ENCODE measurements at regions not wholly inside any gene's neighbourhood (a gene's known extent, or its start where the extent isn't known, plus 50 kb on each side); places are given as distances from the start of the nearest gene placed in this dataset.
"Not testable (repeated sequence)": the region's sequence is repeated elsewhere in the genome, so short reads cannot be mapped to it uniquely, and the experiment has no call there.

GRCh38 chr12:72723732-72724131, 451.6 kb downstream of the TRHDE start:
- intact Hi-C loops (cut with DNase I), result no loop called here
- no peak for DNase-seq

- intact Hi-C loops (cut with DNase I), result no loop called here
- DNase-seq, result no peak
Observed at GRCh38 chr12:72729451-72730010, 457.4 kb downstream of the TRHDE start.

- DNase-seq, result no peak
- intact Hi-C loops (cut with DNase I), result no loop called here
Observed at GRCh38 chr12:72734581-72734980, 462.4 kb downstream of the TRHDE start.

GRCh38 chr12:72738811-72739210, 466.6 kb downstream of the TRHDE start:
- DNase-seq, result no peak
- intact Hi-C loops (cut with DNase I), result no loop called here

GRCh38 chr12:72740064-72740463, 467.9 kb downstream of the TRHDE start:
- intact Hi-C loops (cut with DNase I), result no loop called here

GRCh38 chr12:72742568-72742967, 470.4 kb downstream of the TRHDE start:
- intact Hi-C loops (cut with DNase I), result no loop called here
- DNase-seq, result no peak

More at GRCh38 chr12:72740064-72740463, 467.9 kb downstream of the TRHDE start:
- no peak for DNase-seq

- DNase-seq, result no peak
- intact Hi-C loops (cut with DNase I), result no loop called here
Observed at GRCh38 chr12:72746048-72746447, 473.9 kb downstream of the TRHDE start.

GRCh38 chr12:72747111-72747849, 475.1 kb downstream of the TRHDE start:
- DNase-seq, result no peak
- intact Hi-C loops (cut with DNase I), result no loop called here

GRCh38 chr12:72748971-72749370, 476.8 kb downstream of the TRHDE start:
- no peak for DNase-seq
- intact Hi-C loops (cut with DNase I), result no loop called here

GRCh38 chr12:72753571-72753970, 481.4 kb downstream of the TRHDE start:
- intact Hi-C loops (cut with DNase I), result no loop called here
- DNase-seq, result no peak

- intact Hi-C loops (cut with DNase I), result not testable (repeated sequence)
- DNase-seq, result peak in 2 of 10 donors; percentile 57 to 75
Observed at GRCh38 chr12:72754026-72754425, 481.9 kb downstream of the TRHDE start.

GRCh38 chr12:72766517-72766916, 494.3 kb downstream of the TRHDE start:
- DNase-seq, result no peak
- intact Hi-C loops (cut with DNase I), result no loop called here

GRCh38 chr12:72774023-72774422, 501.9 kb downstream of the TRHDE start:
- DNase-seq, result no peak
- intact Hi-C loops (cut with DNase I), result no loop called here

GRCh38 chr12:72777806-72778205, 505.6 kb downstream of the TRHDE start:
- DNase-seq, result no peak
- intact Hi-C loops (cut with DNase I), result no loop called here

- intact Hi-C loops (cut with DNase I), result no loop called here
Observed at GRCh38 chr12:72790273-72790672, 518.1 kb downstream of the TRHDE start.

GRCh38 chr12:72792889-72793288, 520.7 kb downstream of the TRHDE start:
- intact Hi-C loops (cut with DNase I), result no loop called here
- DNase-seq, result no peak

More at GRCh38 chr12:72790273-72790672, 518.1 kb downstream of the TRHDE start:
- no peak for DNase-seq

GRCh38 chr12:72793796-72794195, 521.6 kb downstream of the TRHDE start:
- no peak for DNase-seq
- intact Hi-C loops (cut with DNase I), result no loop called here

- intact Hi-C loops (cut with DNase I), result no loop called here
- DNase-seq, result no peak
Observed at GRCh38 chr12:72815421-72815820, 543.3 kb downstream of the TRHDE start.

- DNase-seq, result no peak
- intact Hi-C loops (cut with DNase I), result no loop called here
Observed at GRCh38 chr12:72828662-72829324, 556.6 kb downstream of the TRHDE start.

GRCh38 chr12:72829838-72830237, 557.7 kb downstream of the TRHDE start:
- DNase-seq, result no peak
- intact Hi-C loops (cut with DNase I), result no loop called here

- DNase-seq, result peak in 1 of 10 donors; percentile 59
- intact Hi-C loops (cut with DNase I), result no loop called here
Observed at GRCh38 chr12:72832024-72832423, 559.9 kb downstream of the TRHDE start.

- intact Hi-C loops (cut with DNase I), result no loop called here
- no peak for DNase-seq
Observed at GRCh38 chr12:72836194-72836593, 564.0 kb downstream of the TRHDE start.

Data from posterior cingulate gyrus (tissue), 11 donors.